GM12878 (cell line): ENCODE measurements at regions not wholly inside any gene's neighbourhood (a gene's known extent, or its start where the extent isn't known, plus 50 kb on each side); places are given as distances from the start of the nearest gene placed in this dataset.

Experiments
- ATAC-seq: fragments of 200-7000 bp; cut with Tn5 transposase; 3 replicates; pipeline ENCODE4 v1.9.1; 2020; ENCODE audit warnings: mild to moderate bottlenecking, moderate library complexity
- BruUV-seq: library from RNA; stranded (reverse); fragments of 400-500 nt; replicated peaks from 2 replicates; lab custom pipeline; 2021; lab: Mats Ljungman, UMichigan
- CTCF ChIA-PET: fragments of 300-600 bp; sonication (Branson Sonifier 250); formaldehyde crosslinking; extraction: SDS; loops from one replicate; lab custom pipeline; 2021; ENCODE audit warnings: inconsistent platforms; lab: Yijun Ruan, JAX
- POLR2A ChIA-PET: fragments of 350-600 bp; formaldehyde crosslinking; extraction: SDS; loops from one replicate; lab custom pipeline; 2021; ENCODE audit warnings: inconsistent platforms; lab: Charles Lee
- RAD21 ChIA-PET: fragments of 300-600 bp; sonication (Branson Sonifier 250); formaldehyde crosslinking; loops from one replicate; lab custom pipeline; 2023; ENCODE audit warnings: antibody characterized with exemption; ENCODE audit not compliant: unreplicated experiment; lab: Charles Lee
- SMC1A ChIA-PET: fragments of 300-600 bp; sonication (Branson Sonifier 250); formaldehyde crosslinking; loops from one replicate; lab custom pipeline; 2023; ENCODE audit not compliant: unreplicated experiment, uncharacterized antibody; lab: Charles Lee
- DNase-seq: peaks from one replicate; pipeline ENCODE4 v3.0.0-alpha.2; 2011; ENCODE audit warnings: low read depth, low spot score
- FAIRE-seq: peaks from 3 replicates; lab custom pipeline; 2011; peaks lifted over from hg19 to GRCh38; lab: Jason Lieb, UNC
- H2AFZ ChIP-seq: 2 replicates; pipeline ENCODE4 v1.6.0; 2011; ENCODE audit warnings: low read depth, low read length, control low read depth; ENCODE audit not compliant: control insufficient read depth
- H3K27ac ChIP-seq: 2 replicates; pipeline ENCODE4 v1.5.1; 2011; ENCODE audit warnings: control low read depth; ENCODE audit not compliant: control insufficient read depth, insufficient read depth
- H3K27me3 ChIP-seq, 2 experiments: replicated peaks in 1 of 2; 2 replicates each; pipeline versions ENCODE4 v1.6.0 to v1.6.1; 2011; ENCODE audit warnings: low read length in 1 of 2; ENCODE audit not compliant: control insufficient read depth in 2 of 2, insufficient read depth in 2 of 2
- H3K36me3 ChIP-seq, 2 experiments: 2 replicates each; pipeline ENCODE4 v1.5.1; 2011; ENCODE audit warnings: low read length in 1 of 2; ENCODE audit not compliant: control insufficient read depth in 2 of 2, insufficient read depth in 2 of 2
- H3K4me1 ChIP-seq: 2 replicates; pipeline ENCODE4 v1.6.1; 2011; ENCODE audit warnings: mild to moderate bottlenecking, low read length, moderate library complexity, mixed read lengths; ENCODE audit not compliant: control insufficient read depth, insufficient read depth
- H3K4me2 ChIP-seq: 2 replicates; pipeline ENCODE4 v1.6.0; 2011; ENCODE audit warnings: control low read depth; ENCODE audit not compliant: control insufficient read depth, insufficient read depth
- H3K4me3 ChIP-seq: fragments of 200-600 bp; sonication (generic); 2 replicates; pipeline ENCODE4 v1.5.1; 2016
- H3K79me2 ChIP-seq: 2 replicates; pipeline ENCODE4 v1.6.0; 2011; ENCODE audit warnings: low read length; ENCODE audit not compliant: control insufficient read depth, insufficient read depth
- H3K9ac ChIP-seq: 2 replicates; pipeline ENCODE4 v1.8.0; 2011; ENCODE audit warnings: low read length, control low read depth, mixed read lengths; ENCODE audit not compliant: control insufficient read depth, insufficient read depth
- H3K9me3 ChIP-seq: replicated peaks from 3 replicates; pipeline ENCODE4 v1.5.1; 2011; ENCODE audit warnings: mild to moderate bottlenecking, low read length; ENCODE audit not compliant: control insufficient read depth, insufficient read depth
- H4K20me1 ChIP-seq: 2 replicates; pipeline ENCODE4 v1.6.0; 2011; ENCODE audit not compliant: control insufficient read depth, insufficient read depth
- BCL11A ChIP-seq: IDR thresholded peaks from 2 replicates; pipeline ENCODE4 v1.6.1; 2011; ENCODE audit warnings: low read depth, low read length
- ELK1 ChIP-seq: IDR thresholded peaks from 2 replicates; pipeline ENCODE4 v1.6.1; 2012; ENCODE audit warnings: low read depth, low read length, improper control_type of control experiment
- FOXK2 ChIP-seq: fragments of 450-650 bp; IDR thresholded peaks from 2 replicates; pipeline ENCODE4 v1.6.1; 2017; ENCODE audit warnings: mild to moderate bottlenecking, moderate library complexity
- JUND ChIP-seq: IDR thresholded peaks from 2 replicates; pipeline ENCODE4 v1.6.1; 2012; ENCODE audit warnings: low read depth, mild to moderate bottlenecking, low read length, improper control_type of control experiment, moderate library complexity
- MTA3 ChIP-seq: IDR thresholded peaks from 2 replicates; pipeline ENCODE4 v1.6.1; 2012; ENCODE audit warnings: low read length, inconsistent platforms, borderline replicate concordance
- NR2C2 ChIP-seq: IDR thresholded peaks from 2 replicates; pipeline ENCODE4 v1.6.1; 2011; ENCODE audit warnings: borderline replicate concordance, low read depth; ENCODE audit not compliant: control insufficient read depth, insufficient read length
- NR2F1 ChIP-seq: fragments of 450-650 bp; conservative IDR thresholded peaks from 2 replicates; pipeline ENCODE4 v1.6.1; 2017; ENCODE audit warnings: mild to moderate bottlenecking
- PAX5 ChIP-seq: IDR thresholded peaks from 2 replicates; pipeline ENCODE4 v1.6.1; 2011; ENCODE audit warnings: low read depth, low read length, borderline replicate concordance
- PKNOX1 ChIP-seq: fragments of 450-650 bp; IDR thresholded peaks from 2 replicates; pipeline ENCODE4 v1.6.1; 2016; ENCODE audit warnings: mild to moderate bottlenecking
- POLR2AphosphoS2 ChIP-seq: IDR thresholded peaks from 2 replicates; pipeline ENCODE4 v1.6.1; 2011; ENCODE audit warnings: low read depth, mild to moderate bottlenecking, low read length, improper control_type of control experiment, moderate library complexity
- RUNX3 ChIP-seq: IDR thresholded peaks from 2 replicates; pipeline ENCODE4 v1.6.1; 2012; ENCODE audit warnings: low read length, inconsistent platforms
- SMAD1 ChIP-seq: fragments of 450-650 bp; IDR thresholded peaks from 2 replicates; pipeline ENCODE4 v1.6.1; 2018; ENCODE audit warnings: mild to moderate bottlenecking, low read depth; ENCODE audit not compliant: partially characterized antibody
- SREBF2 ChIP-seq: IDR thresholded peaks from 2 replicates; pipeline ENCODE4 v1.6.1; 2012; ENCODE audit warnings: mild to moderate bottlenecking, low read length
- STAT1 ChIP-seq: fragments of 450-650 bp; conservative IDR thresholded peaks from 2 replicates; pipeline ENCODE4 v1.6.1; 2014; ENCODE audit warnings: antibody characterized with exemption, mild to moderate bottlenecking
- USF2 ChIP-seq: IDR thresholded peaks from 2 replicates; pipeline ENCODE4 v1.6.1; 2011; ENCODE audit warnings: low read depth, low read length, improper control_type of control experiment, borderline replicate concordance
- YBX1 ChIP-seq: fragments of 450-650 bp; IDR thresholded peaks from 2 replicates; pipeline ENCODE4 v1.6.1; 2016; ENCODE audit warnings: antibody characterized with exemption
- whole genome bisulfite sequencing: methylation state at CpG from one replicate; pipeline ENCODE4 v1.1.6; 2016; ENCODE audit warnings: low lambda C conversion rate; ENCODE audit not compliant: insufficient replicate concordance, insufficient coverage; ENCODE audit errors: missing lambda C conversion rate; 5-methylcytosine and 5-hydroxymethylcytosine counted together
- in situ Hi-C: fragments of 300-500 bp; cut with MboI; formaldehyde crosslinking; loops from 9 replicates; pipeline ENCODE4 v1.14.3; 2018; ENCODE audit warnings: mixed read lengths
- intact Hi-C: fragments of 100-400 bp; cut with micrococcal nuclease; formaldehyde crosslinking; loops from one replicate; pipeline ENCODE4 v1.14.2; 2022; ENCODE audit not compliant: unreplicated experiment

- no peak for ATAC-seq
- 7% methylated on average over 4 of the region's 4 CpGs for WGBS
- no peak overlapping the region for H3K27ac ChIP-seq
- TF ChIP-seq SREBF2 (no peak), ELK1 (no peak), NR2F1 (no peak), NR2C2 (no peak), POLR2AphosphoS2 (no peak), PAX5 (no peak), FOXK2 (no peak), MTA3 (no peak), SMAD1 (no peak), STAT1 (no peak), YBX1 (no peak), JUND (no peak), PKNOX1 (no peak), USF2 (no peak), RUNX3 (no peak), BCL11A (no peak)
- TF ChIP-seq, all 136 proteins: peak for 0
- BruUV-seq = no TSS peak
- H3K36me3 ChIP-seq = no peaks in the 10 kb centered on the region
- DNase-seq (no peak), FAIRE-seq (no peak)
- H3K4me1 ChIP-seq = no peaks in the 10 kb centered on the region
- in situ Hi-C loops = no loop called here
- no peak overlapping the region for H3K9ac ChIP-seq
- H2AFZ ChIP-seq = no peak overlapping the region
- SMC1A ChIA-PET = interaction anchor here (0.5 to 1.3 kb wide), 3 partner anchors 11 to 259 kb away, joined by 3 to 4 read pairs (median 3); no protein-coding TSS in a partner anchor
- no peaks in the 10 kb centered on the region for H3K27me3 ChIP-seq
- CTCF ChIA-PET = interaction anchor here (1.0 kb wide), 1 partner anchor 816 kb away, joined by 3 read pairs; no protein-coding TSS in a partner anchor
- no peaks in the 10 kb centered on the region for H3K9me3 ChIP-seq
- POLR2A ChIA-PET = no interaction called here
- H3K4me3 ChIP-seq = no peak overlapping the region
- RAD21 ChIA-PET = no interaction called here
- no peaks in the 10 kb centered on the region for H4K20me1 ChIP-seq
- H3K4me2 ChIP-seq = no peak overlapping the region
- H3K79me2 ChIP-seq = no peaks in the 10 kb centered on the region
- intact Hi-C loops = no loop called here
Observed at GRCh38 chr5:109584986-109585599, 104.6 kb upstream of the MAN2A1 start.
